ENCODE measurements at regions not wholly inside any gene's neighbourhood (a gene's known extent, or its start where the extent isn't known, plus 50 kb on each side); places are given as distances from the start of the nearest gene placed in this dataset.

DNA sequence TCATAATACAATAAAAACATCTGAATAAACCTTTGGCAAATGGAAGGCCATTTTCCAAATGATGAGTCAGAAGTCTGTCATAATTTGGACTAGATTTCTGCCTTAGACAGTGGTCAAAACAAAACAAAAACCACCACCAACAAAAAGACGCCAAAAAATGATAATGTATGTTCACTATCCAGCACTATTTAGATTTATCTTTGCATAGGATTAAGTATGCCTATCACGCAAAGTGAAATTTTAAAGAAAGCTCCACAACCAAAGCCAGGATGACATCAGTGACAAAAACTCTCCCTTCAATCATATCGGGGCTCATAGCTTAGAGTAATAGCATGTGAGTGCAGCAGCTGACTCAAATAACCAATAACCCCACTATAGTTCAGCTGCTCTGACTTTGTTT is 201.9 kb downstream of the MOXD1 start:
- Histone ChIP-seq H3K4me1 (no peaks in the 10 kb centered on the region), H3K27ac (peak overlapping the region in 1 of 5 donors; percentile 55), H3K9me3 (peaks cover 0 to 7% (median 0%) of the 10 kb centered on the region in 4 donors), H3K36me3 (no peaks in the 10 kb centered on the region), H3K4me3 (no peak overlapping the region), H3K27me3 (no peaks in the 10 kb centered on the region)
- intact Hi-C loops (cut with DNase I; ENCODE audit: low total_unique reads) = no loop called here
- peak in 1 of 2 donors; percentile 56 for DNase-seq
- WGBS, 5 donors = 72 to 84% (median 76%) methylated on average over 3 of the region's 3 CpGs
- TF ChIP-seq POLR2AphosphoS5 (IDR thresholded peaks at IDR 0.05) (no peak), POLR2A (IDR thresholded peaks at IDR 0.05) (no peak), EP300 (IDR thresholded peaks at IDR 0.05) (no peak)
- TF ChIP-seq, protein P1, sequence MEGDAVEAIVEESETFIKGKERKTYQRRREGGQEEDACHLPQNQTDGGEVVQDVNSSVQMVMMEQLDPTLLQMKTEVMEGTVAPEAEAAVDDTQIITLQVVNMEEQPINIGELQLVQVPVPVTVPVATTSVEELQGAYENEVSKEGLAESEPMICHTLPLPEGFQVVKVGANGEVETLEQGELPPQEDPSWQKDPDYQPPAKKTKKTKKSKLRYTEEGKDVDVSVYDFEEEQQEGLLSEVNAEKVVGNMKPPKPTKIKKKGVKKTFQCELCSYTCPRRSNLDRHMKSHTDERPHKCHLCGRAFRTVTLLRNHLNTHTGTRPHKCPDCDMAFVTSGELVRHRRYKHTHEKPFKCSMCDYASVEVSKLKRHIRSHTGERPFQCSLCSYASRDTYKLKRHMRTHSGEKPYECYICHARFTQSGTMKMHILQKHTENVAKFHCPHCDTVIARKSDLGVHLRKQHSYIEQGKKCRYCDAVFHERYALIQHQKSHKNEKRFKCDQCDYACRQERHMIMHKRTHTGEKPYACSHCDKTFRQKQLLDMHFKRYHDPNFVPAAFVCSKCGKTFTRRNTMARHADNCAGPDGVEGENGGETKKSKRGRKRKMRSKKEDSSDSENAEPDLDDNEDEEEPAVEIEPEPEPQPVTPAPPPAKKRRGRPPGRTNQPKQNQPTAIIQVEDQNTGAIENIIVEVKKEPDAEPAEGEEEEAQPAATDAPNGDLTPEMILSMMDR (IDR thresholded peaks at IDR 0.05) = no peak

DNA sequence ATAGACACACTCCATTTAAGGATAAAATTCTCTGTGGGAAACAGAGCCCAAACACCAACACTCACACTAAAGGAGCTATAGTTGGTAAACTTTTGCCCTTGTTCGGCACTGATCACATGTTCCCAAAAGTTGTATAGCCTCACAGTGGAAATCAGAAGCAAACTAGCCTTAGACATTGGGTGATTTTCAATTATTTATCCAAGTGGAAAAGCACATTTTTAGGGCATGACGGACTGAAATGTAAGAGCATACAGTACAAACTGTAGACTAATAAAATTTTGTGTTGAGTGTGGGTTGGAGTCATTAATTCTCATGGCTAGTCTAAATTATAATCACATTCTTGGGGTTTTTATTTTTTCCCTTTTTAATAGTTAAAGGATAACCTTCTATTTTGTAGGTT is 202.4 kb downstream of the MOXD1 start:
- intact Hi-C loops (cut with DNase I; ENCODE audit: low total_unique reads) = no loop called here
- DNase-seq = peak in 1 of 2 donors; percentile 44
- H3K27ac ChIP-seq = no peak overlapping the region
- H3K4me1 ChIP-seq = no peaks in the 10 kb centered on the region
- H3K9me3 ChIP-seq = peaks cover 0 to 7% (median 0%) of the 10 kb centered on the region in 4 donors
- H3K27me3 ChIP-seq = no peaks in the 10 kb centered on the region
- TF ChIP-seq EP300 (IDR thresholded peaks at IDR 0.05) (no peak), POLR2A (IDR thresholded peaks at IDR 0.05) (no peak), POLR2AphosphoS5 (IDR thresholded peaks at IDR 0.05) (no peak)
- TF ChIP-seq, protein P1 (IDR thresholded peaks at IDR 0.05) = no peak
- H3K36me3 ChIP-seq = no peaks in the 10 kb centered on the region
- no peak overlapping the region for H3K4me3 ChIP-seq
- 81 to 91% (median 84%) methylated on average over 2 of the region's 2 CpGs for WGBS, 5 donors

DNA sequence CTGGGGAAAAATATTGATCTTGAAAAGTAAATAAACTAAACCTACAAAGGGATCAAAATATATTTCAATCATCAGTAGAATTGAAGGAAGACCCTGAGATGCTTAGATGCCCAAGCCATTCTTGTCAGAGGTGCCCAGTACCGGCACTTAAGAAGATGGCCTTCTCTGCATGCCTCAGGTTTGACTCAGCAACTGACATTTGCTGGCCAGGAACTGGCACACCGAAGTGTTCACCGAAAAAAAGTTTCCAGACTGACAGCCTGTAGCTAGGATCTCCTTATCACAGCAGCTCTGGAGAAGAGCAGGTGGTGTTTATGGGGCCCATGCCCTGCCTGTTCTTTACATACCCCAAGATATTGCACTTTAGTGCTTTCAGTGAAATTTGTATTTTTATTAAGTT is 203.2 kb downstream of the MOXD1 start:
- no peaks in the 10 kb centered on the region for H3K27me3 ChIP-seq
- H3K36me3 ChIP-seq = no peaks in the 10 kb centered on the region
- no peak overlapping the region for H3K27ac ChIP-seq
- peaks cover 0 to 7% (median 0%) of the 10 kb centered on the region in 4 donors for H3K9me3 ChIP-seq
- no peaks in the 10 kb centered on the region for H3K4me1 ChIP-seq
- no peak overlapping the region for H3K4me3 ChIP-seq
- intact Hi-C loops (cut with DNase I; ENCODE audit: low total_unique reads) = no loop called here
- no peak for DNase-seq
- TF ChIP-seq EP300 (IDR thresholded peaks at IDR 0.05) (no peak), POLR2AphosphoS5 (IDR thresholded peaks at IDR 0.05) (no peak), POLR2A (IDR thresholded peaks at IDR 0.05) (no peak)
- TF ChIP-seq, protein P1 (IDR thresholded peaks at IDR 0.05) = no peak
- 77 to 92% (median 82%) methylated on average over 3 of the region's 3 CpGs for WGBS, 5 donors

DNA sequence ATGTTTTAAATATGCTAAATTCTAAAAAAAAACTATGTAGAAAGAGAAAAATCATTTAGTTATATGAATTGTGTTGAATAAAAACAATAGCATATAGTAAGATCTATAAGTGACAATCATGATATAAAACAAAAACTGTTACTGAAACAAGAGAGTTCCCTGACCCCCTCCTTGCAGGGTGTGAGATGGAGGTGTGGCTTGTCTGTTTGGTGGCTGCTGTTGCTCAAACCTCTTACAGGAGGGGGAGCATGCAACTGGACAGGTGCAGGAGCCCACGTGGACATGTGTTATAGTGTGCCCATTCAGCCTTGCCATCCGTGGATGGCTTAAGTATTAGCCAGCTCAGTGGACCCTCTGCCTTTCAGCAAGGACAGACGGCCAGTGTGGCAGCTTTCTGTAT is 206.7 kb downstream of the MOXD1 start:
- intact Hi-C loops (cut with DNase I; ENCODE audit: low total_unique reads) = no loop called here
- Histone ChIP-seq H3K4me3 (no peak overlapping the region), H3K36me3 (no peaks in the 10 kb centered on the region), H3K27ac (no peak overlapping the region), H3K9me3 (peaks cover 0 to 7% (median 0%) of the 10 kb centered on the region in 4 donors), H3K4me1 (peaks cover 0 to 7% (median 3%) of the 10 kb centered on the region in 4 donors), H3K27me3 (no peaks in the 10 kb centered on the region)
- no peak for DNase-seq
- TF ChIP-seq POLR2A (IDR thresholded peaks at IDR 0.05) (no peak), EP300 (IDR thresholded peaks at IDR 0.05) (no peak), POLR2AphosphoS5 (IDR thresholded peaks at IDR 0.05) (no peak)
- TF ChIP-seq, protein P1 (IDR thresholded peaks at IDR 0.05) = no peak
- 62 to 92% (median 85%) methylated on average over 2 to 3 of the region's 3 CpGs for WGBS, 5 donors

All from stomach (tissue), 8 donors.